HepG2 (cell line): ENCODE measurements at regions not wholly inside any gene's neighbourhood (a gene's known extent, or its start where the extent isn't known, plus 50 kb on each side); places are given as distances from the start of the nearest gene placed in this dataset.

Source experiments
- ATAC-seq: fragments of 200-7000 bp; cut with Tn5 transposase; 3 replicates; pipeline ENCODE4 v1.9.1; 2020; ENCODE audit warnings: mild to moderate bottlenecking, moderate library complexity
- BruUV-seq: library from RNA; stranded (reverse); fragments of 400-500 nt; replicated peaks from 2 replicates; lab custom pipeline; 2021; lab: Mats Ljungman, UMichigan
- CTCF ChIA-PET: fragments of 300-600 bp; formaldehyde crosslinking; extraction: SDS; loops from one replicate; lab custom pipeline; 2021; ENCODE audit warnings: low total read pairs, inconsistent platforms, low intra/inter-chr PET ratio; lab: Yijun Ruan, JAX
- POLR2A ChIA-PET: fragments of 350-600 bp; sonication (Branson Sonifier 250); formaldehyde crosslinking; loops from one replicate; lab custom pipeline; 2020; ENCODE audit warnings: antibody characterized with exemption, inconsistent platforms; lab: Yijun Ruan, JAX
- DNase-seq: peaks from one replicate; pipeline ENCODE4 v3.0.0-alpha.2; 2015; ENCODE audit warnings: low spot score
- FAIRE-seq: peaks from 3 replicates; lab custom pipeline; 2011; peaks lifted over from hg19 to GRCh38; lab: Jason Lieb, UNC
- H2AFZ ChIP-seq: one replicate; pipeline ENCODE4 v1.6.1; 2011; ENCODE audit warnings: low read length, inconsistent platforms
- H3K27ac ChIP-seq: fragments of 300-600 bp; 3 replicates; pipeline ENCODE4 v1.8.0; 2011; ENCODE audit warnings: mixed run types, mild to moderate bottlenecking, mixed read lengths, low read length, inconsistent platforms; ENCODE audit not compliant: insufficient read depth; ENCODE audit errors: extremely low read length
- H3K27me3 ChIP-seq, 2 experiments: fragments of 200-600 bp in 1 of 2; 2 replicates in 1 of 2; 3 replicates in 1 of 2; pipeline versions ENCODE4 v1.6.0 to v1.8.0; 2011; ENCODE audit warnings: low read length in 2 of 2, mild to moderate bottlenecking in 2 of 2, moderate library complexity in 2 of 2, inconsistent platforms in 1 of 2; ENCODE audit not compliant: insufficient read depth in 2 of 2, control insufficient read depth in 1 of 2
- H3K36me3 ChIP-seq, 2 experiments: fragments of 200-600 bp in 1 of 2; replicated peaks in 1 of 2; 2 replicates in 1 of 2; 3 replicates in 1 of 2; pipeline versions ENCODE4 v1.5.1 to v1.8.0; 2011; ENCODE audit warnings: low read length in 2 of 2, inconsistent platforms in 1 of 2; ENCODE audit not compliant: insufficient read depth in 2 of 2, control insufficient read depth in 1 of 2
- H3K4me1 ChIP-seq: 2 replicates; pipeline ENCODE4 v1.5.1; 2012; ENCODE audit warnings: low read length, inconsistent platforms; ENCODE audit not compliant: insufficient read depth
- H3K4me2 ChIP-seq: 2 replicates; pipeline ENCODE4 v1.6.0; 2011; ENCODE audit warnings: low read depth, low read length, inconsistent platforms
- H3K4me3 ChIP-seq, 3 experiments: fragments of 200-600 bp in 1 of 3; sonication (generic), shearing (Covaris generic) in 1 of 3; replicated peaks in 1 of 3; 2 replicates each; pipeline ENCODE4 v1.5.1; 2011 to 2016; ENCODE audit warnings: low read length in 3 of 3, inconsistent platforms in 2 of 3, low read depth in 2 of 3, mild to moderate bottlenecking in 2 of 3, control low read depth in 1 of 3, mixed read lengths in 1 of 3; ENCODE audit not compliant: insufficient read depth in 1 of 3
- H3K79me2 ChIP-seq: one replicate; pipeline ENCODE4 v1.6.1; 2011; ENCODE audit warnings: low read length, inconsistent platforms; ENCODE audit not compliant: insufficient read depth
- H3K9ac ChIP-seq: 2 replicates; pipeline ENCODE4 v1.6.0; 2011; ENCODE audit warnings: mild to moderate bottlenecking, low read depth, low read length, inconsistent platforms; ENCODE audit not compliant: insufficient read depth
- H3K9me3 ChIP-seq: 2 replicates; pipeline ENCODE4 v1.5.1; 2012; ENCODE audit warnings: mild to moderate bottlenecking, low read length
- H4K20me1 ChIP-seq: 2 replicates; pipeline ENCODE4 v1.6.0; 2011; ENCODE audit warnings: inconsistent platforms, mild to moderate bottlenecking, low read length, moderate library complexity; ENCODE audit not compliant: insufficient read depth
- FOXA3 ChIP-seq: IDR thresholded peaks from 2 replicates; pipeline ENCODE4 v1.6.1; 2016; ENCODE audit warnings: missing genetic modification reagents, missing compliant biosample characterization
- FOXO1 ChIP-seq: sonication (generic); formaldehyde crosslinking; IDR thresholded peaks from 2 replicates; pipeline ENCODE4 v1.4.0; 2020; ENCODE audit warnings: missing genetic modification reagents
- GFI1 ChIP-seq: sonication (generic); formaldehyde crosslinking; IDR thresholded peaks from 2 replicates; pipeline ENCODE4 v1.5.0; 2020; ENCODE audit warnings: missing genetic modification reagents, mild to moderate bottlenecking, borderline replicate concordance
- HMG20A ChIP-seq: IDR thresholded peaks from 2 replicates; pipeline ENCODE4 v1.6.1; 2016; ENCODE audit warnings: borderline replicate concordance
- IRF1 ChIP-seq: sonication (generic); formaldehyde crosslinking; IDR thresholded peaks from 2 replicates; pipeline ENCODE4 v1.4.0; 2020; ENCODE audit warnings: low read depth, mild to moderate bottlenecking, missing genetic modification reagents
- JUND ChIP-seq: sonication (generic); formaldehyde crosslinking; IDR thresholded peaks from 2 replicates; pipeline ENCODE4 v1.8.0; 2022; ENCODE audit warnings: mild to moderate bottlenecking, missing genetic modification reagents
- NBN ChIP-seq: fragments of 450-650 bp; conservative IDR thresholded peaks from 2 replicates; pipeline ENCODE4 v1.6.1; 2017
- NFKBIZ ChIP-seq: IDR thresholded peaks from 2 replicates; pipeline ENCODE4 v1.6.1; 2018; ENCODE audit warnings: missing genetic modification reagents, missing compliant biosample characterization
- REL ChIP-seq: sonication (generic); formaldehyde crosslinking; conservative IDR thresholded peaks from 2 replicates; pipeline ENCODE4 v1.8.0; 2022; ENCODE audit warnings: mild to moderate bottlenecking, missing genetic modification reagents, moderate library complexity
- SALL1 ChIP-seq: sonication (generic); formaldehyde crosslinking; IDR thresholded peaks from 2 replicates; pipeline ENCODE4 v1.8.0; 2022; ENCODE audit warnings: mild to moderate bottlenecking, missing genetic modification reagents
- SAP130 ChIP-seq: IDR thresholded peaks from 2 replicates; pipeline ENCODE4 v1.6.1; 2016; ENCODE audit warnings: low read depth
- TAF15 ChIP-seq: fragments of 200-400 bp; formaldehyde crosslinking; IDR thresholded peaks from one replicate; pipeline ENCODE4 v1.6.1; 2018; ENCODE audit warnings: mild to moderate bottlenecking, low read depth, low read length; ENCODE audit not compliant: poor library complexity, severe bottlenecking
- TEAD3 ChIP-seq: optimal IDR thresholded peaks from 2 replicates; pipeline ENCODE3; 2016; ENCODE audit warnings: borderline replicate concordance
- ZNF383 ChIP-seq: sonication (generic); formaldehyde crosslinking; IDR thresholded peaks from 2 replicates; pipeline ENCODE4 v1.4.0; 2020; ENCODE audit warnings: missing genetic modification reagents, mild to moderate bottlenecking, borderline replicate concordance
- ZNF569 ChIP-seq: sonication (generic); formaldehyde crosslinking; IDR thresholded peaks from 2 replicates; pipeline ENCODE4 v1.5.0; 2020; ENCODE audit warnings: mild to moderate bottlenecking, missing genetic modification reagents, moderate library complexity, borderline replicate concordance
- ZNF614 ChIP-seq: IDR thresholded peaks from 2 replicates; pipeline ENCODE4 v1.6.1; 2018; ENCODE audit warnings: missing biosample characterization, missing genetic modification reagents, inconsistent platforms, borderline replicate concordance
- ZNF883 ChIP-seq: sonication (generic); formaldehyde crosslinking; IDR thresholded peaks from 2 replicates; pipeline ENCODE4 v1.5.1; 2020; ENCODE audit warnings: mild to moderate bottlenecking, missing genetic modification reagents; ENCODE audit errors: not compliant biosample characterization
- WGBS: methylation state at CpG from one replicate; pipeline ENCODE4 v1.1.6; 2017; ENCODE audit warnings: low lambda C conversion rate; 5-methylcytosine and 5-hydroxymethylcytosine counted together
- in situ Hi-C: cut with HindIII; loops from 2 replicates; pipeline ENCODE4 v1.10.0; 2017; ENCODE audit warnings: low pct_unique_long_range_greater_than_20kb; ENCODE audit not compliant: extremely low pct_ligation_motif_present
- intact Hi-C: fragments of 100-400 bp; cut with micrococcal nuclease; formaldehyde crosslinking; loops from one replicate; pipeline ENCODE4 v1.10.0; 2022; ENCODE audit not compliant: unreplicated experiment

GRCh38 chr9:91119142-91119541 is 242.6 kb downstream of the AUH start (continued):
- TF ChIP-seq GFI1 = no peak

DNA sequence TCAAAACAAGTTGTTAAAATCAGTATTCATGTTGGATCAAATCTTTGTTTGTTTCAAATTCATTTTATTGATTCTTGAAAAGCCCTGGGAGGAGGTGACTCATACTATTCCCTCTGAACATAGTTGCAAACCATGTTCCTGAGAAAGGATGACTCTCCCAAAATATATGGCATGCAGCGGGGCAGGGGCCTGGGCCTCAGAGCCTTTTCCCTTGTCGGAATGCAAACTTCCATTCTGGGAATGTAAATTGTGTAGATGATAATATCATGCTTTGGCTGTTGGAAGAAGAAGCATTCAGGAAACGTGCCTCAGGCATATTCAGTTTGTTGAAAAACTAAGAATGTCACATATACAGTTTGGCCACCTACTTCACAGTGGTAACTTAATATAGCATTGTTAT is 242.0 kb downstream of the AUH start:
- no peaks in the 10 kb centered on the region for H3K36me3 ChIP-seq
- CTCF ChIA-PET = no interaction called here
- no peaks in the 10 kb centered on the region for H3K79me2 ChIP-seq
- H2AFZ ChIP-seq = no peak overlapping the region
- TF ChIP-seq ZNF614 (CRISPR knock-in tag) (no peak), SALL1 (no peak)
- DNase-seq (no peak), ATAC-seq (no peak), FAIRE-seq (no peak)
- H3K4me3 ChIP-seq = no peak overlapping the region
- no peaks in the 10 kb centered on the region for H3K27me3 ChIP-seq
- H3K4me2 ChIP-seq = no peak overlapping the region
- no peak overlapping the region for H3K9ac ChIP-seq
- no peaks in the 10 kb centered on the region for H3K9me3 ChIP-seq
- intact Hi-C loops = no loop called here
- H3K27ac ChIP-seq = no peak overlapping the region
- WGBS = 82% methylated on average over 3 of the region's 3 CpGs
- no peaks in the 10 kb centered on the region for H4K20me1 ChIP-seq
- no TSS peak for BruUV-seq
- in situ Hi-C loops = no loop called here
- POLR2A ChIA-PET = no interaction called here
- H3K4me1 ChIP-seq = peaks cover 14% of the 10 kb centered on the region

DNA sequence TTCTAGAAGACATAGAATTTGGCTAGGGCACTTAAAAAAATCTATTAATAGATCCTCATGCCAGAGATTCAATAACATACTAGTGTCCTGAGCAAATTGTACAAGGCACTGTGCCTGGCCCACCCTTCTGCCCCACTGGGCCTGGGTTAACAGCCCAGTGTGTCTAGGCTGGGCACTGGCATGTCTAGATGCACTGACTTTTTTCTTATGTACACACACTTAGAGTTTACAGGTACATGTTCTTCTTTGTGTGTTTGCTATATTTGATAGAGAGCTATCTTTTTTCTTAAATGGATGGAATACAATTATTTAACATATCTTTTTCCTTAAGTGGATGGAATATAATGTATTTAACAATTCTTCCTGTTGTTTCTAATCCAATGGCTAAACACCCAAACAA is 241.5 kb downstream of the AUH start:
- H3K27ac ChIP-seq = no peak overlapping the region
- in situ Hi-C loops = no loop called here
- TF ChIP-seq ZNF383 (CRISPR knock-in tag) (no peak), REL (no peak), TAF15 (no peak), IRF1 (CRISPR knock-in tag) (no peak), SAP130 (no peak), NFKBIZ (CRISPR knock-in tag) (no peak), SALL1 (no peak), HMG20A (CRISPR knock-in tag) (no peak), FOXO1 (CRISPR knock-in tag) (no peak), ZNF883 (CRISPR knock-in tag) (no peak), FOXA3 (CRISPR knock-in tag) (no peak), JUND (CRISPR knock-in tag) (no peak), ZNF569 (CRISPR knock-in tag) (no peak), NBN (no peak), TEAD3 (no peak)

More for the DNA sequence above, 241.5 kb downstream of the AUH start:
- DNase-seq = no peak
- Histone ChIP-seq H3K9ac (no peak overlapping the region), H4K20me1 (no peaks in the 10 kb centered on the region), H2AFZ (no peak overlapping the region), H3K36me3 (no peaks in the 10 kb centered on the region), H3K4me2 (no peak overlapping the region), H3K79me2 (no peaks in the 10 kb centered on the region), H3K4me3 (no peak overlapping the region), H3K27me3 (no peaks in the 10 kb centered on the region), H3K9me3 (no peaks in the 10 kb centered on the region), H3K4me1 (peaks cover 9% of the 10 kb centered on the region; the same call in 1 of the 2 replicates)
- BruUV-seq = no TSS peak
- FAIRE-seq = no peak
- intact Hi-C loops = no loop called here
- CTCF ChIA-PET = no interaction called here
- ATAC-seq = no peak
- POLR2A ChIA-PET = no interaction called here
